GM12878 (cell line): ENCODE measurements at regions not wholly inside any gene's neighbourhood (a gene's known extent, or its start where the extent isn't known, plus 50 kb on each side); places are given as distances from the start of the nearest gene placed in this dataset.

ENCODE experiments used
- ATAC-seq: fragments of 200-7000 bp; cut with Tn5 transposase; 3 replicates; pipeline ENCODE4 v1.9.1; 2020; ENCODE audit warnings: mild to moderate bottlenecking, moderate library complexity
- BruUV-seq: library from RNA; stranded (reverse); fragments of 400-500 nt; replicated peaks from 2 replicates; lab custom pipeline; 2021; lab: Mats Ljungman, UMichigan
- CTCF ChIA-PET: fragments of 300-600 bp; sonication (Branson Sonifier 250); formaldehyde crosslinking; extraction: SDS; loops from one replicate; lab custom pipeline; 2021; ENCODE audit warnings: inconsistent platforms; lab: Yijun Ruan, JAX
- POLR2A ChIA-PET: fragments of 350-600 bp; formaldehyde crosslinking; extraction: SDS; loops from one replicate; lab custom pipeline; 2021; ENCODE audit warnings: inconsistent platforms; lab: Charles Lee
- RAD21 ChIA-PET: fragments of 300-600 bp; sonication (Branson Sonifier 250); formaldehyde crosslinking; loops from one replicate; lab custom pipeline; 2023; ENCODE audit warnings: antibody characterized with exemption; ENCODE audit not compliant: unreplicated experiment; lab: Charles Lee
- SMC1A ChIA-PET: fragments of 300-600 bp; sonication (Branson Sonifier 250); formaldehyde crosslinking; loops from one replicate; lab custom pipeline; 2023; ENCODE audit not compliant: unreplicated experiment, uncharacterized antibody; lab: Charles Lee
- DNase-seq: peaks from one replicate; pipeline ENCODE4 v3.0.0-alpha.2; 2011; ENCODE audit warnings: low read depth, low spot score
- FAIRE-seq: peaks from 3 replicates; lab custom pipeline; 2011; peaks lifted over from hg19 to GRCh38; lab: Jason Lieb, UNC
- H2AFZ ChIP-seq: 2 replicates; pipeline ENCODE4 v1.6.0; 2011; ENCODE audit warnings: low read depth, low read length, control low read depth; ENCODE audit not compliant: control insufficient read depth
- H3K27ac ChIP-seq: 2 replicates; pipeline ENCODE4 v1.5.1; 2011; ENCODE audit warnings: control low read depth; ENCODE audit not compliant: control insufficient read depth, insufficient read depth
- H3K27me3 ChIP-seq, 2 experiments: replicated peaks in 1 of 2; 2 replicates each; pipeline versions ENCODE4 v1.6.0 to v1.6.1; 2011; ENCODE audit warnings: low read length in 1 of 2; ENCODE audit not compliant: control insufficient read depth in 2 of 2, insufficient read depth in 2 of 2
- H3K36me3 ChIP-seq, 2 experiments: 2 replicates each; pipeline ENCODE4 v1.5.1; 2011; ENCODE audit warnings: low read length in 1 of 2; ENCODE audit not compliant: control insufficient read depth in 2 of 2, insufficient read depth in 2 of 2
- H3K4me1 ChIP-seq: 2 replicates; pipeline ENCODE4 v1.6.1; 2011; ENCODE audit warnings: mild to moderate bottlenecking, low read length, moderate library complexity, mixed read lengths; ENCODE audit not compliant: control insufficient read depth, insufficient read depth
- H3K4me2 ChIP-seq: 2 replicates; pipeline ENCODE4 v1.6.0; 2011; ENCODE audit warnings: control low read depth; ENCODE audit not compliant: control insufficient read depth, insufficient read depth
- H3K4me3 ChIP-seq: fragments of 200-600 bp; sonication (generic); 2 replicates; pipeline ENCODE4 v1.5.1; 2016
- H3K79me2 ChIP-seq: 2 replicates; pipeline ENCODE4 v1.6.0; 2011; ENCODE audit warnings: low read length; ENCODE audit not compliant: control insufficient read depth, insufficient read depth
- H3K9ac ChIP-seq: 2 replicates; pipeline ENCODE4 v1.8.0; 2011; ENCODE audit warnings: low read length, control low read depth, mixed read lengths; ENCODE audit not compliant: control insufficient read depth, insufficient read depth
- H3K9me3 ChIP-seq: replicated peaks from 3 replicates; pipeline ENCODE4 v1.5.1; 2011; ENCODE audit warnings: mild to moderate bottlenecking, low read length; ENCODE audit not compliant: control insufficient read depth, insufficient read depth
- H4K20me1 ChIP-seq: 2 replicates; pipeline ENCODE4 v1.6.0; 2011; ENCODE audit not compliant: control insufficient read depth, insufficient read depth
- ATF2 ChIP-seq: IDR thresholded peaks from 2 replicates; pipeline ENCODE4 v1.6.1; 2012; ENCODE audit warnings: low read length, inconsistent platforms
- MLLT1 ChIP-seq: fragments of 450-650 bp; IDR thresholded peaks from 2 replicates; pipeline ENCODE4 v1.6.1; 2016; ENCODE audit warnings: mild to moderate bottlenecking
- NKRF ChIP-seq: fragments of 450-650 bp; conservative IDR thresholded peaks from 2 replicates; pipeline ENCODE4 v1.6.1; 2017; ENCODE audit warnings: mild to moderate bottlenecking, moderate library complexity
- WGBS: methylation state at CpG from one replicate; pipeline ENCODE4 v1.1.6; 2016; ENCODE audit warnings: low lambda C conversion rate; ENCODE audit not compliant: insufficient replicate concordance, insufficient coverage; ENCODE audit errors: missing lambda C conversion rate; 5-methylcytosine and 5-hydroxymethylcytosine counted together
- in situ Hi-C: fragments of 300-500 bp; cut with MboI; formaldehyde crosslinking; loops from 9 replicates; pipeline ENCODE4 v1.14.3; 2018; ENCODE audit warnings: mixed read lengths
- intact Hi-C: fragments of 100-400 bp; cut with micrococcal nuclease; formaldehyde crosslinking; loops from one replicate; pipeline ENCODE4 v1.14.2; 2022; ENCODE audit not compliant: unreplicated experiment

GRCh38 chr11:50181334-50181733 lies 148.7 kb downstream of the OR4C45 start:
- Histone ChIP-seq H3K9me3 (no peaks in the 10 kb centered on the region), H3K4me1 (no peaks in the 10 kb centered on the region), H3K27me3 (no peaks in the 10 kb centered on the region), H3K4me2 (no peak overlapping the region), H4K20me1 (no peaks in the 10 kb centered on the region), H3K4me3 (no peak overlapping the region), H3K36me3 (no peaks in the 10 kb centered on the region), H3K27ac (no peak overlapping the region), H2AFZ (no peak overlapping the region), H3K79me2 (no peaks in the 10 kb centered on the region), H3K9ac (no peak overlapping the region)
- ChIA-PET POLR2A (no interaction called here), SMC1A (no interaction called here), CTCF (no interaction called here), RAD21 (interaction anchor here (0.5 kb wide), 1 partner anchor 69 kb away, joined by 3 read pairs; no protein-coding TSS in a partner anchor)
- no TSS peak for BruUV-seq
- intact Hi-C loops (no loop called here), in situ Hi-C loops (no loop called here)
- DNase-seq (no peak), ATAC-seq (no peak), FAIRE-seq (no peak)
- TF ChIP-seq ATF2 (no peak), NKRF (no peak), MLLT1 (no peak)
- TF ChIP-seq, all 136 proteins: peak for 0
- WGBS, result 0% methylated on average over 2 of the region's 2 CpGs
